ENCODE measurements at regions not wholly inside any gene's neighbourhood (a gene's known extent, or its start where the extent isn't known, plus 50 kb on each side); places are given as distances from the start of the nearest gene placed in this dataset.

GRCh38 chr2:210954386-210954907 lies 398.0 kb downstream of the CPS1 start (continued):
- TF ChIP-seq REST (IDR thresholded peaks at IDR 0.05): no peak
- no peak for TF ChIP-seq HNF4A (conservative IDR thresholded peaks at IDR 0.05)
- no peak for TF ChIP-seq ATF3 (IDR thresholded peaks at IDR 0.05)
- TF ChIP-seq TAF1 (conservative IDR thresholded peaks at IDR 0.05): no peak
- TF ChIP-seq, protein P1, sequence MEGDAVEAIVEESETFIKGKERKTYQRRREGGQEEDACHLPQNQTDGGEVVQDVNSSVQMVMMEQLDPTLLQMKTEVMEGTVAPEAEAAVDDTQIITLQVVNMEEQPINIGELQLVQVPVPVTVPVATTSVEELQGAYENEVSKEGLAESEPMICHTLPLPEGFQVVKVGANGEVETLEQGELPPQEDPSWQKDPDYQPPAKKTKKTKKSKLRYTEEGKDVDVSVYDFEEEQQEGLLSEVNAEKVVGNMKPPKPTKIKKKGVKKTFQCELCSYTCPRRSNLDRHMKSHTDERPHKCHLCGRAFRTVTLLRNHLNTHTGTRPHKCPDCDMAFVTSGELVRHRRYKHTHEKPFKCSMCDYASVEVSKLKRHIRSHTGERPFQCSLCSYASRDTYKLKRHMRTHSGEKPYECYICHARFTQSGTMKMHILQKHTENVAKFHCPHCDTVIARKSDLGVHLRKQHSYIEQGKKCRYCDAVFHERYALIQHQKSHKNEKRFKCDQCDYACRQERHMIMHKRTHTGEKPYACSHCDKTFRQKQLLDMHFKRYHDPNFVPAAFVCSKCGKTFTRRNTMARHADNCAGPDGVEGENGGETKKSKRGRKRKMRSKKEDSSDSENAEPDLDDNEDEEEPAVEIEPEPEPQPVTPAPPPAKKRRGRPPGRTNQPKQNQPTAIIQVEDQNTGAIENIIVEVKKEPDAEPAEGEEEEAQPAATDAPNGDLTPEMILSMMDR (IDR thresholded peaks at IDR 0.05; ENCODE audit: low read depth, low read length, missing input control): no peak
- TF ChIP-seq YY1 (IDR thresholded peaks at IDR 0.05): no peak
- no peak for TF ChIP-seq JUND (IDR thresholded peaks at IDR 0.05)
- no peak for TF ChIP-seq EGR1 (IDR thresholded peaks at IDR 0.05; ENCODE audit: low read depth in 2 of 2)

GRCh38 chr2:210955591-210955990 lies 399.2 kb downstream of the CPS1 start:
- no peaks in the 10 kb centered on the region for H3K27me3 ChIP-seq (ENCODE audit: control insufficient read depth in 4 of 4, insufficient read depth in 4 of 4, low read length in 3 of 4)
- no peak overlapping the region for H3K4me3 ChIP-seq (ENCODE audit: low read depth in 1 of 3, low read length in 3 of 3)
- H3K4me1 ChIP-seq (ENCODE audit: control insufficient read depth in 4 of 4, insufficient read depth in 4 of 4, low read length in 3 of 4): no peaks in the 10 kb centered on the region
- no peak for TF ChIP-seq EGR1 (IDR thresholded peaks at IDR 0.05; ENCODE audit: low read depth in 2 of 2)
- no peak for TF ChIP-seq ZBTB33 (IDR thresholded peaks at IDR 0.05)
- no peak overlapping the region for H3K27ac ChIP-seq (ENCODE audit: low read depth in 1 of 2, low read length in 2 of 2)
- H3K9me3 ChIP-seq (ENCODE audit: control insufficient read depth in 4 of 4, low read length in 3 of 4): no peaks in the 10 kb centered on the region
- no peaks in the 10 kb centered on the region for H3K36me3 ChIP-seq (ENCODE audit: control insufficient read depth in 4 of 4, insufficient read depth in 3 of 4, low read depth in 1 of 4, low read length in 3 of 4)
- no peak for DNase-seq (ENCODE audit: low spot score)
- no peak overlapping the region for H3K9ac ChIP-seq (ENCODE audit: low read depth in 1 of 2, low read length in 2 of 2)
- WGBS: 85% methylated on average over 3 of the region's 3 CpGs

DNA sequence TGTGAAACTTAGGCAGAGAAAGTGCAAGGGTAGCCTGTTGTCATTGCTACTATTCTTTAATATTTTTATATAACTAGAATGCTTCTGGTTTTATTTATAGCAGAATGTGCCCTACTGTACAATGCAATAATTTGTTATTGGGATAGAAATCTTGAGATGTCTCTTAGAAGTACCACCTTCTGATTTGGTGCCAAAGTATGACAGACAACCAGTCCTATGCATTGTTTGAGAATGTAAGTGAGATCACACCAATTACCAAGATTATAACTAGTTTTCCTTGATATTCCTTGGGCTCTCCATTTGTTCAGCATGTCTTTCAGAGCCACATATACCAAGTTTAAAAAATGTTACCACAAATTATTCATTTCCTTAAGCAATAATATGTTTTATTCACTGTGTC lies 399.7 kb downstream of the CPS1 start:
- H3K9me3 ChIP-seq (ENCODE audit: control insufficient read depth in 4 of 4, low read length in 3 of 4): no peaks in the 10 kb centered on the region
- no peak overlapping the region for H3K9ac ChIP-seq (ENCODE audit: low read depth in 1 of 2, low read length in 2 of 2)
- H3K4me3 ChIP-seq (ENCODE audit: low read depth in 1 of 3, low read length in 3 of 3): no peak overlapping the region
- no peaks in the 10 kb centered on the region for H3K36me3 ChIP-seq (ENCODE audit: control insufficient read depth in 4 of 4, insufficient read depth in 3 of 4, low read depth in 1 of 4, low read length in 3 of 4)
- H3K27ac ChIP-seq (ENCODE audit: low read depth in 1 of 2, low read length in 2 of 2): no peak overlapping the region
- DNase-seq (ENCODE audit: low spot score): no peak
- no peaks in the 10 kb centered on the region for H3K27me3 ChIP-seq (ENCODE audit: control insufficient read depth in 4 of 4, insufficient read depth in 4 of 4, low read length in 3 of 4)
- no peak for TF ChIP-seq HNF4G (IDR thresholded peaks at IDR 0.05)
- no peaks in the 10 kb centered on the region for H3K4me1 ChIP-seq (ENCODE audit: control insufficient read depth in 4 of 4, insufficient read depth in 4 of 4, low read length in 3 of 4)

Data from liver (tissue), 8 donors.